Smooth muscle cell (in vitro differentiated cells): ENCODE measurements at regions not wholly inside any gene's neighbourhood (a gene's known extent, or its start where the extent isn't known, plus 50 kb on each side); places are given as distances from the start of the nearest gene placed in this dataset.
A peak's percentile ranks its signal among the peaks of the same experiment; 100 is the strongest.

Experiments
- DNase-seq: peaks from one replicate; lab custom pipeline; 2025; ENCODE audit not compliant: unreplicated experiment; lab: John Stamatoyannopoulos, UW
- H2AFZ ChIP-seq: fragments of 200-600 bp; sonication (generic); 2 replicates; pipeline ENCODE4 v1.6.0; 2016; ENCODE audit warnings: antibody characterized with exemption, low read depth, mild to moderate bottlenecking
- H3F3A ChIP-seq: fragments of 200-600 bp; sonication (generic); 2 replicates; pipeline ENCODE4 v1.6.0; 2017; ENCODE audit warnings: antibody characterized with exemption, low read depth
- H3K27ac ChIP-seq: fragments of 200-600 bp; sonication (generic); 2 replicates; pipeline ENCODE4 v1.5.1; 2016; ENCODE audit warnings: low read depth, mild to moderate bottlenecking
- H3K27me3 ChIP-seq: fragments of 200-600 bp; sonication (generic); 2 replicates; pipeline ENCODE4 v1.6.1; 2016; ENCODE audit warnings: low read depth, mild to moderate bottlenecking
- H3K36me3 ChIP-seq: fragments of 200-600 bp; sonication (generic); 2 replicates; pipeline ENCODE4 v1.5.1; 2016; ENCODE audit warnings: low read depth
- H3K4me1 ChIP-seq: fragments of 200-600 bp; sonication (generic); 2 replicates; pipeline ENCODE4 v1.5.1; 2016; ENCODE audit warnings: low read depth
- H3K4me2 ChIP-seq: fragments of 200-600 bp; sonication (generic); 2 replicates; pipeline ENCODE4 v1.6.0; 2016; ENCODE audit warnings: mild to moderate bottlenecking
- H3K4me3 ChIP-seq: fragments of 200-600 bp; sonication (generic); 2 replicates; pipeline ENCODE4 v1.5.1; 2016; ENCODE audit warnings: mild to moderate bottlenecking
- H3K79me2 ChIP-seq: fragments of 200-600 bp; sonication (generic); 2 replicates; pipeline ENCODE4 v1.6.0; 2016; ENCODE audit warnings: low read depth, mild to moderate bottlenecking
- H3K9ac ChIP-seq: fragments of 200-600 bp; sonication (generic); 2 replicates; pipeline ENCODE4 v1.6.0; 2016; ENCODE audit warnings: low read depth
- H3K9me3 ChIP-seq: fragments of 200-600 bp; sonication (generic); replicated peaks from 2 replicates; pipeline ENCODE4 v1.5.1; 2016; ENCODE audit warnings: low read depth
- H4K20me1 ChIP-seq: fragments of 200-600 bp; sonication (generic); 2 replicates; pipeline ENCODE4 v1.6.0; 2016; ENCODE audit warnings: low read depth
- WGBS: methylation state at CpG from one replicate; pipeline ENCODE4 v1.1.7; 2016; ENCODE audit warnings: low lambda C conversion rate; 5-methylcytosine and 5-hydroxymethylcytosine counted together
- TF ChIP-seq, protein P1 (sequence below): fragments of 200-600 bp; sonication (generic); IDR thresholded peaks from 2 replicates; pipeline ENCODE4 v1.5.1; 2017; ENCODE audit warnings: borderline replicate concordance, mild to moderate bottlenecking, antibody characterized with exemption; ENCODE audit not compliant: insufficient read depth, poor library complexity, severe bottlenecking

DNA sequence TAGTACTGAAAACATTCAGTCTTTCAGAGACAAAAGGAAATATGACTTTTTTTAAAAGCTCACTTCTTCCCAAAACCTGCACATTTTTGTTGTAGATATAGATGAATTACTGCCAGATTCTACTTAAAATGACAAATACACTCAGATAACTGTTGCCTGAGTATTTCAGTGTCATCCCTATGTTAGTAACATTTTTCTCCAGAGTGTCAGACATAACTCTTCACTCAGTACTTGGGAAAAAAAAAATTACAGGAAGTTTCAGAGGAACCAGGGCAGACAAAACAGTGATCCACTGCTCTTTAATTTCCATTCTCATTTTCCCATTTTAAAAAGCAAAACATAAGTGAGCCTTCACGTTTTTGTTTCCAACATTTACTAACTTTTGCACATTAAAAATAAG is 79.3 kb upstream of the ITGA1 start:
- Histone ChIP-seq H3K4me2 (peak overlapping the region; percentile 55), H2AFZ (no peak overlapping the region), H3K36me3 (no peaks in the 10 kb centered on the region), H4K20me1 (no peaks in the 10 kb centered on the region), H3K9ac (peak overlapping the region; percentile 30), H3K4me3 (no peak overlapping the region), H3K4me1 (peaks cover 22% of the 10 kb centered on the region), H3K9me3 (no peaks in the 10 kb centered on the region), H3K27me3 (no peaks in the 10 kb centered on the region), H3F3A (peaks cover 2% of the 10 kb centered on the region), H3K27ac (peak overlapping the region; percentile 85), H3K79me2 (no peaks in the 10 kb centered on the region)
- TF ChIP-seq, protein P1, sequence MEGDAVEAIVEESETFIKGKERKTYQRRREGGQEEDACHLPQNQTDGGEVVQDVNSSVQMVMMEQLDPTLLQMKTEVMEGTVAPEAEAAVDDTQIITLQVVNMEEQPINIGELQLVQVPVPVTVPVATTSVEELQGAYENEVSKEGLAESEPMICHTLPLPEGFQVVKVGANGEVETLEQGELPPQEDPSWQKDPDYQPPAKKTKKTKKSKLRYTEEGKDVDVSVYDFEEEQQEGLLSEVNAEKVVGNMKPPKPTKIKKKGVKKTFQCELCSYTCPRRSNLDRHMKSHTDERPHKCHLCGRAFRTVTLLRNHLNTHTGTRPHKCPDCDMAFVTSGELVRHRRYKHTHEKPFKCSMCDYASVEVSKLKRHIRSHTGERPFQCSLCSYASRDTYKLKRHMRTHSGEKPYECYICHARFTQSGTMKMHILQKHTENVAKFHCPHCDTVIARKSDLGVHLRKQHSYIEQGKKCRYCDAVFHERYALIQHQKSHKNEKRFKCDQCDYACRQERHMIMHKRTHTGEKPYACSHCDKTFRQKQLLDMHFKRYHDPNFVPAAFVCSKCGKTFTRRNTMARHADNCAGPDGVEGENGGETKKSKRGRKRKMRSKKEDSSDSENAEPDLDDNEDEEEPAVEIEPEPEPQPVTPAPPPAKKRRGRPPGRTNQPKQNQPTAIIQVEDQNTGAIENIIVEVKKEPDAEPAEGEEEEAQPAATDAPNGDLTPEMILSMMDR, result no peak
- no peak for DNase-seq
- WGBS, result 42% methylated on average over 1 of the region's 1 CpG

DNA sequence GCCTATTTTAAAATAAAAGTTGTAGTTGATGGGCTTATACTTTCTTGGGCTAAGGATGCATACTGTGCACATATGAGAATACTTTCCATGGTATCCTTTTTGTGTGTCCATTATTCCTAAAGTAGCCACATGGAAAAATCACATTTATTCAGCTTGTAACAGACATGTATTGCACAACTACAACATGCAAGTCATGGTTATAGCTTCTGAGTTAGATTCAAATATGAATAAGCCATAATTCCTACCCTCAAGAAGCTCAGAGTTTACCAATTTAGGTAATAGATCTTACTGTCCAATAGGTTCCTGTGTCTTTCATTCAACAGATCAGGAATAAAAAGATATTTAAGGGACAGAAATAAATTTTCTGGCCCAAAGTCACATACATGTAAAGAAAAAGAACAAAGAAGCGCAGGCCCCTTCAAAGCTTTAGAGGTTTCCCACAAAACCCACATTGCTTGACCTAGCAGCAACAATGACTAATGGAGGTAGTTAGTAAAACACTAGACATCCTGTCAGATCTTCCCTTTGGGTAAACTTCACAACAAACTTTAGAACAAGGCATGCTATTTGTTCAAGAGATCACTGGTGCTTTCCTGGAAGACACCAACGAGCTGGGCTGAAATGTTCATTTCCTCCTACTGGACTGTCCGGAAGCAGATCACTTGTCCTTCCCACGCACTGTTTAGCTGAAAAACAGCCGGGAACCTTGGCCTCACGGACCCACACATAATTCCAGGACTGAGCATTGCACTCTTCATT is 78.4 kb upstream of the ITGA1 start:
- H3K4me1 ChIP-seq, result peaks cover 22% of the 10 kb centered on the region
- 24% methylated on average over 6 of the region's 6 CpGs for WGBS
- no peaks in the 10 kb centered on the region for H3K79me2 ChIP-seq
- peak overlapping the region; percentile 55 for H3K4me2 ChIP-seq
- peak overlapping the region; percentile 30 for H3K9ac ChIP-seq
- no peak overlapping the region for H3K4me3 ChIP-seq
- peak overlapping the region; percentile 85 for H3K27ac ChIP-seq
- no peaks in the 10 kb centered on the region for H3K9me3 ChIP-seq
- H3F3A ChIP-seq, result peaks cover 2% of the 10 kb centered on the region
- no peak for DNase-seq
- H4K20me1 ChIP-seq, result no peaks in the 10 kb centered on the region
- peak overlapping the region; percentile 57 for H2AFZ ChIP-seq
- H3K27me3 ChIP-seq, result no peaks in the 10 kb centered on the region
- TF ChIP-seq, protein P1, result no peak
- H3K36me3 ChIP-seq, result no peaks in the 10 kb centered on the region

DNA sequence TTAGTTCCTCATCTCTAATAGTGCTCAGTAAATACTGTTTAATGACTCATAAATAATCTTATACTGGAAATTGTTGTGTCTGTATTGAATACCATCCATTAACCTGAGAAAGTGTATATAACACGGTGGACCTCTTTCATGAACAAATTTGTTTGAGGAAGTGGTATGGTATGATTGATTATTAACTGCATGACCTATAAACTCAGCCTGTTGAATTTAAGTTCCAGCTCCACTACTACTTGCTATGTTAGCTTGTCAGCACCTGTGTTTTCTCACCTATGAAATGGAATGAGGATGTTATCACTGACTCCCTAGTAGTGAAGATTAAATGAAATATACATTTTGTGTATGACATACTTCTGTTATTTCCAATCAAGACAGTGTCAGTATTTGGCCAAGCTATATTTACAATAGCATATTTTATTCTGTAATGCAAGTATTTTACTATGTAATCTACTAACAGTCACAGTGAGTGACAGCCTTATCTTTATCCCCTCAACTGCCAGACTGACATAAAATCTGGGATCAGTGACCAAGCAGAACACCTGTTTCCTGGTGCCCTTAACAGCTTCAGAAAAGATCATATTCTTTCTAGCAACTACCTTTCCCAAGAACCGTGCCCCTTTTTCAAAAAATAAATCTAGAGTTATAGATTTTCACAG is 77.3 kb upstream of the ITGA1 start:
- TF ChIP-seq, protein P1, result no peak
- WGBS, result 95% methylated on average over 2 of the region's 2 CpGs
- H3K36me3 ChIP-seq, result no peaks in the 10 kb centered on the region
- H3K4me2 ChIP-seq, result peak overlapping the region; percentile 55
- H3K9ac ChIP-seq, result peak overlapping the region; percentile 30
- no peaks in the 10 kb centered on the region for H3K79me2 ChIP-seq
- H3K4me3 ChIP-seq, result no peak overlapping the region
- H4K20me1 ChIP-seq, result no peaks in the 10 kb centered on the region
- no peak for DNase-seq
- H3K4me1 ChIP-seq, result peaks cover 22% of the 10 kb centered on the region
- peaks cover 2% of the 10 kb centered on the region for H3F3A ChIP-seq
- H2AFZ ChIP-seq, result no peak overlapping the region
- peak overlapping the region; percentile 85 for H3K27ac ChIP-seq
- H3K27me3 ChIP-seq, result no peaks in the 10 kb centered on the region
- no peaks in the 10 kb centered on the region for H3K9me3 ChIP-seq
